Stimulated activated CD4-positive, alpha-beta T cell treated with anti-CD3 and anti-CD28 coated beads, Interleukin-12 subunit alpha, Interleukin-12 subunit beta, amount 100 ng/mL, for 4 hours (primary cell): ENCODE measurements at regions not wholly inside any gene's neighbourhood (a gene's known extent, or its start where the extent isn't known, plus 50 kb on each side); places are given as distances from the start of the nearest gene placed in this dataset.

ENCODE experiments used
- DNase-seq: peaks from one replicate; pipeline ENCODE4 v3.0.0-alpha.2; 2020

GRCh38 chr20:22366631-22367030, 217.7 kb downstream of the FOXA2 start:
- no peak for DNase-seq

GRCh38 chr20:22354647-22355046, 229.7 kb downstream of the FOXA2 start:
- DNase-seq = no peak

- no peak for DNase-seq
Measured at GRCh38 chr20:22353586-22353985, 230.8 kb downstream of the FOXA2 start.

GRCh38 chr20:22352019-22352418, 232.4 kb downstream of the FOXA2 start:
- no peak for DNase-seq

- DNase-seq = no peak
Measured at GRCh38 chr20:22350624-22351023, 233.7 kb downstream of the FOXA2 start.

GRCh38 chr20:22348010-22348409, 236.4 kb downstream of the FOXA2 start:
- no peak for DNase-seq

GRCh38 chr20:22346716-22347115, 237.7 kb downstream of the FOXA2 start:
- DNase-seq = no peak

- DNase-seq = no peak
Measured at GRCh38 chr20:22343612-22344011, 240.8 kb downstream of the FOXA2 start.

GRCh38 chr20:22342410-22342809, 242.0 kb downstream of the FOXA2 start:
- no peak for DNase-seq

- DNase-seq = no peak
Measured at GRCh38 chr20:22341508-22341907, 242.9 kb downstream of the FOXA2 start.

- DNase-seq = no peak
Measured at GRCh38 chr20:22339946-22340345, 244.4 kb downstream of the FOXA2 start.

GRCh38 chr20:22339091-22339881, 245.1 kb downstream of the FOXA2 start:
- DNase-seq = no peak

- DNase-seq = no peak
Measured at GRCh38 chr20:22338140-22338708, 246.1 kb downstream of the FOXA2 start.

GRCh38 chr20:22335210-22335609, 249.2 kb downstream of the FOXA2 start:
- no peak for DNase-seq

GRCh38 chr20:22333885-22334545, 250.4 kb downstream of the FOXA2 start:
- peak; percentile 11 for DNase-seq

- no peak for DNase-seq
Measured at GRCh38 chr20:22324505-22324904, 259.9 kb downstream of the FOXA2 start.

GRCh38 chr20:22322513-22322912, 261.9 kb downstream of the FOXA2 start:
- DNase-seq = no peak

- no peak for DNase-seq
Measured at GRCh38 chr20:22321191-22321590, 263.2 kb downstream of the FOXA2 start.

- DNase-seq = no peak
Measured at GRCh38 chr20:22320245-22320915, 264.0 kb downstream of the FOXA2 start.

- no peak for DNase-seq
Measured at GRCh38 chr20:22315771-22316170, 268.6 kb downstream of the FOXA2 start.

- DNase-seq = no peak
Measured at GRCh38 chr20:22315073-22315472, 269.3 kb downstream of the FOXA2 start.

- DNase-seq = no peak
Measured at GRCh38 chr20:22312744-22313346, 271.5 kb downstream of the FOXA2 start.

GRCh38 chr20:22308934-22309333, 275.4 kb downstream of the FOXA2 start:
- DNase-seq = no peak
